DLD1 (cell line): ENCODE measurements at regions not wholly inside any gene's neighbourhood (a gene's known extent, or its start where the extent isn't known, plus 50 kb on each side); places are given as distances from the start of the nearest gene placed in this dataset.
"Not testable (repeated sequence)": the region's sequence is repeated elsewhere in the genome, so short reads cannot be mapped to it uniquely, and the experiment has no call there.

Source experiments
- in situ Hi-C: cut with HindIII; loops from 2 replicates; pipeline ENCODE4 v1.10.0; 2017; ENCODE audit warnings: low sequenced_read_pairs

DNA sequence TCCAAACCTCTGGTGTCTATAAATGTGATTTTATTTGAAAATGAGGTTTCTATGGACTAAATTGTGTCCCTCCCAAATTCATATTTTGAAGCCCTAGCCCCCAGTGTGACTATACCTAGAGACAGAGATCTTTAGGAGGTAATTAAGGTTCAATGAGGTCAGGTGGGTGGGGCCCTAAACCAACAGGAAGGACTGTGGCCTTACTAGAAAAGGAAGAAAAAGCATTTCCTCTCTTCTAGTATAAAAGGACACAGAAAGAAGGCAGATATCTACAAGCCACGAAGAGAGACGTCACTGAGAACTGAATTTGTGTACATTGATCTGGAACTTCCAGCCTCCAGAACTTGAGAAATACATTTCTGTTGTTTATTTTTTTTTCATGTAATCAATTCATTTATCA lies 123.1 kb upstream of the RUNX1 start:
- in situ Hi-C loops, result no loop called here

DNA sequence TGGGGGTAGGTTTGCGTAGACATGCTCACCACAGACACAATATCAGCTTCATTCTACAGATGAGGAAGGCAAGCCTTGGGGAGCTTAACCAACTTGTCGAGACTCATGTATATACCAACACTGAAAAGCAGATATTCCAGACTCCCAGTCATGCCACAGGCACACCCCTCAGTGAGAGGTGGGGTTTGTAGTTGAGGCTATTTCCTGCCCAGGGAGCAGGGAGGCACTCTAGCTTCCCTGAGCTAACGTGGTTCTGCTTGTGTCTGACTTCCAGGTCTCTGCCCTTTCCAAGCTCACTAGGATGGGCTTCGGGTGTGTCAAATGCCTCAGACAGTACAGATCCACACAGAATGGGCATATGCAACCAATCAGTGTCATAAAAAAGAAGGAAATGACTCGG lies 122.3 kb upstream of the RUNX1 start:
- in situ Hi-C loops, result no loop called here

DNA sequence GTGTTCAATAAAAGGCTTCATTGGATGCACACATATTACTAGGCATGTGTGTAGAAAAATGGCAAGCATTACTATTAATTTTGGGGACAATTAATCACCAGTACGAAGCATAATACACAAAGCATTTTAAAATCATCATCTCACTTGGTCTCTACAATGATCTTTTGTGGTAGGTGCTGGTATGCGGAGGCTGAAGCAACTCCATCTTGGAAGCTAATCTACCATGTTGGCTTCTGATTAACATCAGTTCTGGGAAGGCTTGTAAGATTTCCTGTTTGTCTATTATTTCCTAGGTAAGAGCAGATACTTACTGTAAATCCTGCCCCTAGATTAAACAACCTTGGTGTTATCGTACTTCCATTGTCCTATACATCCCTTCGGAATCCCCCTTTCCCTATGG lies 121.7 kb upstream of the RUNX1 start:
- in situ Hi-C loops, result no loop called here

DNA sequence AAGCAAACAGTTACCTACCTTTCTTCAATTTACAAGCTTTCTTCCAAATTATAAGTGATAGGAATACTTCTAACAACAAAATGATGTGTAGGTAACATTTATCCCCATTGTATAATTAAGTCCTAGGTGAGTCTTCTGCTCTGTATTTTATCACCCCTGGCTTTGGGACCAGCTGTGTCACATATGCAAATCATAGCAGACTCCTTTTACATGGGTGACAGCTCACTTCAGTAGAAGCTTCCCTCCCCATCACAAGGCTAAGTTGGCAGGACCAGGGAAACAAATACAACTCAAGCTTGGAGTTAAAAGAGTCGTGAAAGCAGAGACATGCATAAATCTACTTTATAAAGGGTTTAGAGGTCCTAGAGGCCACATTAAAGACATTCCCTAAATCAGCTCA lies 121.1 kb upstream of the RUNX1 start:
- in situ Hi-C loops, result no loop called here

DNA sequence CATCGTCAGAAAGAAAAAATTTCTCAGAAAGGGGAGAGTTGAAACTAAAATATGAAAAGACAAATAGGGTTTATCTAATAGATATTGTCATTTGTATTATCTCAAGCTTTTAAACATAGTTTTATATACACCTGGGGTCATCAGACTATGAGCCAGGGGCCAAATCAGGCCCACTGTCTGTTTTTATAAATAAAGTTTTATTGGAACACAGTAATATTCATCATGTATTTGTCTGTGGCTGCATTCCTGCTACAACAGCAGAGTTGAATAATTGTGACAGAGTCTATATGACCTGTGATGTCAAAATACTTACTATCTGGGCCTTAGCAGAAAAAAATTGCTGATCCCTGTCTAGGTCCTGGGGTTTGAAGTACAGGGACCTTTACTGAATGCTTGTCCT lies 120.5 kb upstream of the RUNX1 start:
- in situ Hi-C loops, result no loop called here

DNA sequence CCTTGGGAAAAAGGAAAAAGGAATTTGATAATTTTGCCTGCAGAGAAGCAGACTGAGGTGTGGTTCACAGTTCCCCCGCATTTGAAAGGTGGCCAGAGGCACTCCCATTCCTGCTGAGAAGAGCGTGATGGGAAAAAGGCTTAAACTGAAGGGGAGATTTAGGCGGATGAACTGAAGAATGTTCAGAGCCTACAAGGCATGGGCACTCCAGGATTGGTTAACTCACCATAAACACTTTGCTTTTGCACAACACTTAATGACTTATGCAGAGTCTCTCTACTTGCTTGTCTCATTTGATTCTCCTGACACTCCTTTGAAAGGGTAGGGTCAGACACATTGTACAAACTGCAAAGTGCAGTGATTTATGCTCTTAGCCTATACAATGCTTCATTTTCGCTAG lies 119.6 kb upstream of the RUNX1 start:
- in situ Hi-C loops, result no loop called here

DNA sequence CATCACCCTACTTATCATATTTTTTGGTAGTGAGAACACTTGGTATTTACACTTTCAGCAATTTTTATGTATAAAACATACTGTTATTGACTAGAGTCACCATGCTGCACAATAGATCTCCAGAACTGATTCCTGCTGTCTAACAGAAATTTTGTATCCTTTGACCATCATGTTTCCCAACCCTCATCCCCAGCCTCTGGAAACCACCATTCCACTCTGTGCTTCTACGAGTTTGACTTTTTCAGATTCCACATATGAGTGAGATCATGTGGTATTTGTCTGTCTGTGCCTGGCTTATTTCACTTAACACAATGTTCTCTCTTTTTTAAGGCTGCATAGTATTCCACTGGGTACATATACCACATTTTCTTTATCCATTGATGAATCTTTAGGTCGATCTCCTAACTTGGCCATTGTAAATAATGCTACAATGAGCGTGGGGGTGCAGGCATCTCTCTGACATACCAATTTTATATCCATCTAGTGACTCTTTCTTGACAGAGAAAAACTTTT lies 115.9 kb upstream of the RUNX1 start:
- in situ Hi-C loops, result no loop called here

DNA sequence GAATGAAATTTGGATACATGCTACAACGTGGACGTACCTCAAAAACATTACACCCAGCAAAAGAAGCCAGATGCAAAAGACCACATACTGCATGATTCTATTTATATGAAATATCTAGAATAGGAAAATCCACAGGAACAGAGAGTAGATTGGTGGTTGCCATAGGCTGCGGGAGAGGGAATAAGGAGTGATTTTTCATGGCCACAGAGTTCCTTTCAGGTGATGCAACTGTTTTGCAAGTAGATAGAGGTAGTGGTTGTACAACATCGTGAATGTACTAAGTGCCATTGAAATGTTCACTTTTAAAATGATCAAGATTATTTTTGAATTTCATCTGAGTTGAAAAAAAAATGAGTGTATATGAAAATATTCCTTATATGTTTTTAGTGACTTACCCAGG lies 115.3 kb upstream of the RUNX1 start:
- in situ Hi-C loops, result no loop called here

DNA sequence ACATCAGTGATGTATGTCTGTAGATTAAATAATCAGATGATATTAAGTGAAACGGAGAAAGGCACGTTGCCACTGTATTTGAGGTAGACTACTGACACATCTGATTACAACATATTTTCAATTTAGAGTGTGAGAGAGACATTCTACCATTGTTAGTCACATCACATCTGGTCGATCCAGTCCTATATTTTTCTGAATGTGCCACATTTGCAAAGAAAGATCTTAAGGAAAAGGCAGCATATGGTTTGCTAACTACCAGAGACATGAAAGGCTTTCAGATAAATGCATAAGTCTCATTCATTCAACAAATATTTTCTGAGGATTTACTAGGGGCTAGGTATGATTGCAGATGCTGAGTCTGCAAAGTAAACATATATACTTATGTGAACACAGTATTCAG lies 114.3 kb upstream of the RUNX1 start:
- in situ Hi-C loops, result no loop called here

DNA sequence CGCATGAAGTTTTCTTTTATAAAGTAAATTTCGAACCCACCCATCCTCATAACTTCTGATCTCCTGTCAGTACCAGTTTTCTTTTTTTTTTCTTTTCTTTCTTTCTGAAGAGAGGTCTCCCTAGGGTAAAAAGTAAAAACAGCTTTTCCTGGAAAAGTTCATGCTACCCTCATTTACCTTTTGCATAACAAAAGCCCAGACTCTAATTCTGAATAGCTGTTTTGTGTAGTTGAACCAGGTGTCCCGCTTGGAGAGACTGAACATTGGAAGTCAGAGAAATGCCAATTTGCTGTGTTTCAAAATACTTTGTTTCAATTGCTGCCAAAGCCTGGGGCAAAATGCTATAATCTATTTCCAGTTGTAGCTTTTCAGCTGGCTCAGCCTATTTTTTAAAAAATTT lies 113.7 kb upstream of the RUNX1 start:
- in situ Hi-C loops, result no loop called here

DNA sequence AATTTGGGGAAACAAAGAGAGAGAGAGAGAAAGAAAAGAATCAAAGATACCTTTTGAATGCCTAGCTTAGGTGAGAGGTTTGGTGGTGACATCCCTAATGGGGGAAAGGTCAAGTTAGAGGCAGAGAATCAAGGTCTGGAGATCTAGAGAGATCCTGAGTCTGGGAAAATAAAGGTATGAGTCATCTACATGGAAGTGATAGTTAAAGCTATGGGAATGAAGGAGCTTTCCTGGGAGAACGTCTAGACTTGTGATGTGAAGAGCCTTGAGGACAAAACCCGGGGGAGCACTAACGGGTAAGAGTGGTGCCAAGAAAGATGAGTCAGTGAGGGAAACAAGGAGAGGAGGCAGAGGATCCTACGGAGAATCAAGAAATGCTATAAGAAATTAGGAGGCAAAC lies 110.8 kb upstream of the RUNX1 start:
- in situ Hi-C loops, result no loop called here

DNA sequence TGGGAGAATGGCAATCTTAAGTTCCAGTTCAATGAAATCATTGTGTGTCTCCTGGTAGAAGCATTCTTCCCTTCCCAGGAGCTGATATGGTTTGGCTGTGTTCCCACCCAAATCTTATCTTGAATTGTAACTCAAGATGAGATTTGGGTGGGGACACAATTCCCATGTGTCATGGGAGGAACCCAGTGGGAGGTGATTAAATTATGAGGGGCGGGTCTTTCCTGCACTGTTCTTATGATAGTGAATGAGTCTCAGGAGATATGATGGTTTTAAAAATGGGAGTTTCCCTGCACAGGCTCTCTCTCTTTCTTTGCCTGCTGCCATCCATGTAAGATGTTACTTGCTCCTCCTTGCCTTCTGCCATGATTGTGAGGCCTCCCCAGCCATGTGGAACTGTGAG lies 108.3 kb upstream of the RUNX1 start:
- in situ Hi-C loops, result not testable (repeated sequence)

DNA sequence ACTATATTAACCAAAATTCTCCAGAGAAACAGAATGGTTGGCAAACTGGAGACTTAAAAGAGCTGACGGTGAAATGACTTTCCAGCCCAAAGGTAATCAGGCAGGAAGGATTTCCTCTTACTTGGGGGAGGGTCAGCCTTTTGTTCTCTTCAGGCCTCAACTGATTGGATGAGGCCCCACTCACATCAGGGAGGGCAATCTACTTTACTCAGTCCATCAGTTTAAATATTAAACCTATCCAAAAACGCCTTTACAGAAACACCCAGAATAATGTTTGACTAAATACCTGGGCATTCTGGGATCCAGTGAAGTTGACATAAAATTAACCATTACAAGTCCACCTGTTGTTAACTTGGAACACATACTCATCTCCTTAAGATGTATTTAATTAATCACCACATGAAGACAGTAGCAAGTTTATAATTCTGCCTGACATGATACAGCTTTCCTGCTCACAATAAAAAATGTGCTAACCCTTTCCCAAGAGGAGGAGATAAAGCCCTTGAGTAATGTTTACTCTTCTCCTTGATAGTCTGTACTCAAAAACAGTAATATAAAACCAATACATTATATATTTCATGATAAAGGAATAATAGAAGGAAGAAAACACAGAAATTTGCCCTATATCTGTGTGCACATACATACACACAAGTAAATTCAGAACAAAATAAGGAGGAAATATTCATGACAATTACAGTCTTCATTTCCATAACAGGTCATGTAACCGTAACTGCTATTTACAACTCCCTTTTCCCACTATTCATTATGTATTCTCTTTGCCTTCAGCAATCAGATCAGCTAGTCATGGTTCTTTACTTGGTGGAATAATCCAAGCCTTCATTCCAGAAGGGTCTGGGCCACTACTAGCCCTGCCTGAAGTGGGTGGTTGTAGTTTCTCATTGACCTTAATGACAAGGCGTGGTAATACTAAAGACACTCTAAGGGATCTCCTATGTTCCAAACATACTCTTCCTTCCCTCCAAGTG lies 107.5 kb upstream of the RUNX1 start:
- in situ Hi-C loops, result no loop called here

DNA sequence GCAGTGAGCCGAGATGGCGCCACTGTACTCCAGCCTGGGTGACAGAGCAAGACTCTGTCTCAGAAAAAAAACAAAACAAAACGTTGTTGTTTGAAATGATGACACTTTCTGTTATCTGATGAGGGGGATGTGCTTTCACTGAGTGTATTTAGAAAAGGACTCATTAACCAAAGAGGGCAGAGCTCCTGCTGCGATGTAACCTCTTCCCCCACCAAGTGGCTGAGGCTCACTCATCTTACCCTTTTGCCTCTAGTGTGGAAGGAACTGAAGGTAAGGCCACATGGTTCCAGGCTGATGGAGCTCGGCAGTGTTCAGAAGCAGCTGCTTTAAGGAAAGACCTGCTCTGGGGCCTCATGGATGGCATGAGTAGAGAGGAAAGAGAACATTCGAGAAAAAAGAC lies 105.7 kb upstream of the RUNX1 start:
- in situ Hi-C loops, result no loop called here

DNA sequence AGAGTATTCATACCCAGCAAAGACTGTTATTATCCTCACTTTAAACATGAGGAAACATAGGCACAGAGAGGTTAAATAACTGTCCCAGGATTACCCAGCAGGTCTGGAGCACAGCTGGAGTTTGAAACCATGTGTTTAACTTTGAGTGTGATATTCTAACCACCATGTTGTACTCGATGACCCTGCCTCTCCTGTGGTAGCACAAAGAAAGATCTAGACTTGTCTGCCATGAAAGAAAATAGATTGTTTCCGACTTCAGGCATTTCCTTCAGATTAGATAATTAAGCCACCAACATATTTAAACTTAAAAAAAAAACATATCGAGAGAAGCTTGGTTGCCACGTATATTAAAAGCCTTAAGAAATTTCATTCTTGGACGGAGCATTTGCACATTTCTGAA lies 104.6 kb upstream of the RUNX1 start:
- in situ Hi-C loops, result no loop called here

DNA sequence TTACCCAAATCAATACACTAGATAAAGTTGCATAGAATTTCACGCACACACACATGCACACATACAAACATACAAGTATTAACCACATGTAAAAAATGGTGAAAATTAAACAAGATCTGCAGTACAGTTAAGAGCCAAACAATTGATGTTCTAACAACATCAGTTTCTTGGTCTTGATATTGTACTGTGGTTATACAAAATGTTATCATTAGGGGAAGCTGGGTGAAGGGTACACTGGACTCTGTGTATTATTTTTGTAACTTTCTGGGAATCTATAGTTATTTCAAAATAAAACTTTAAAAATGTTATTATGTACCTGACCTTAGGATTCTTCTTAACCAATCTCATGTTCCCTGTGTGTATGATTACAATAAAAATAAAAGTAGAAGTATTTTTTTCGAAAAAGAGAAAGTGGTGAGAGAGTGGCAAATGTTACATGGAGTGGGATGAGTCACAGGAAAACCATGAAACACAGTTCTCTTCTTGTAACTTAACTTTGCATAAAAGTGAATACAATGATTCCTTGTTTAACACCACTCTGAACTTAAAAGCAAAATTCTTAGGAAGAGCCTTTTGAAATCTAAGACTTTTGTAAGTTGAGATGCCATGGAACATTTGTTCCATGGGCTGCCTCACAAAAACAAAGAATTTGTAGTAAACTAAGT lies 101.6 kb upstream of the RUNX1 start:
- in situ Hi-C loops, result no loop called here

DNA sequence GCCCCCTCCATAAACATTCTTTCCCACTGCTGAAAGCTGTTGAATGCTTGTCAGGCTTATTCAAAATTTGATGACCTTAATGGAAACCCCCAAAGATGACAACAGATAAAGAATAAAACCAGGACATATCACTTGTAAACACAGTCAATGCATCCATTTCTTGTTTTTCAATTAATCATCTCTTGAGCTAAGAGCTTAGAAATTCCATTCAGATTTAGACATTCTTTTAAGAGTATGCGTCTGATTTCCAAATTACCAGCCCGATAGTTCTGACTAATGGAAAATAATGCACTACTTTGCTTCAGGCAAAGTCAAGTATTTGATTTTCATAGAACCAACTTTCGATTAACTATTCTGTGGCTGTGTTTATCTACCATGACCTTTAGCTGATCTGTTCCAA lies 100.6 kb upstream of the RUNX1 start:
- in situ Hi-C loops, result no loop called here

DNA sequence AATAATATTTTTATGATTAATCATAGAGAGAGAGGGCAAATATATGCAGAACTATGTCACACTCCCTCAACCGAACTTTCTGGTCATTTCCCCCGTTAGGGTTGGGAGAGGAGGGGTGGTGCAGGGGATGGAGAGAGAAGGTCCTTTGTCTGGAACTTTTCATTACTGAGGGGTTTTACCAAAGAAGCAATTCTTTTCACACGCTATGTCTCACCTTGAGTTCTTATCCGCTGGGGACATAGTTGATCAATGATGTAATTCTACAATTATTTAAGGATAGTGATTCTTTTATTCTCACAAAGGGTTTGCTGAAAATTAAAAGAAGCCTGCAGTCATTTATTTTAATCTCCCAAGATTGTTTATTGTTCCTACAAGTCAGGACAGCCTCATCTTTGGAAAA lies 98.3 kb upstream of the RUNX1 start:
- in situ Hi-C loops, result no loop called here

DNA sequence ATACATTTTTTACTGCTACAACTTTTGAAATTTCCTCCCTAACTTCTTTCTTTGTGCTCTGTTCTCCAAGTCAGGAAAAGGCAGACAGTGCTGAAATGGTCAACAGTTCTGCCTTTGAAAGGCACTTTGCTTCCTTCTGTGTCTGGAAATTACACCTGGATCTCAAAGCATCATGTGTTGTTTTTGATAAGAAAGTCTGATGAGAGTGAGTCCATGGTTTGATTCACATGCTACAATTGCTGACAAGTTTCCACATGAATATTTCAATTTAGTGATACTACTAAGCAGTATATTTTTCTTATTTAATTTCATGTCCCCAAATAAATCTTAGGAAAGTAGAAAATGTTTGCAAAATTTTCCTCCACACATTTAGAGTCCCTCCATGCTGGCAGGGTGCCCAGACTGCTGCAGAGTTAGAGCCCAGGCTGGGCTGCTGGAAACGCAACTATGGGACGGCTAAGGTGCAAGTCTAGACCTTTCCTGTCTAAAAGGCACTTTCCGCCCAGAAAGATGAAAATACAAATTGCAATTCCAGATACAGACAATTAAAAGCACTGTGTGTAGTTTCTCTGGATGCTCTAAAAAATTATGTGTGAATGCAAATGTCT lies 96.6 kb upstream of the RUNX1 start:
- in situ Hi-C loops, result no loop called here

DNA sequence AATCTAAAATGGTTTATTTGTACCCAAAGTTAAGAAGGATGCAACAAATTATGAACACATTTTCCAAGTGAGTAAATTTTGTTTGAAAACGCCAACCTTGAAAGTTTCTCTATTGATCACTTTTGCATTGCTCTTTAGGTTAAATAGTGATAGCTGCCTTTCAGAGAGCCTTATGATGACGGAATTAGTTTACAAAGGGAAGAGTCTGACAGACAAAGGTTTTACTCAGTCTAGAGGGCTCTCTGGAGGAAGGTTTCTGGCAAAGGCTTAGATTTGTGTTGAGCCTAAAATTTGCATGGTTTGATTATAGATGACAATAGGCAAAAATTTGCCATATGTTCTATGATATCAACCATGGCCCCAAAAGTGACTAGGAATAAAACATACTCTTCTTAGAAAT lies 95.9 kb upstream of the RUNX1 start:
- in situ Hi-C loops, result no loop called here

DNA sequence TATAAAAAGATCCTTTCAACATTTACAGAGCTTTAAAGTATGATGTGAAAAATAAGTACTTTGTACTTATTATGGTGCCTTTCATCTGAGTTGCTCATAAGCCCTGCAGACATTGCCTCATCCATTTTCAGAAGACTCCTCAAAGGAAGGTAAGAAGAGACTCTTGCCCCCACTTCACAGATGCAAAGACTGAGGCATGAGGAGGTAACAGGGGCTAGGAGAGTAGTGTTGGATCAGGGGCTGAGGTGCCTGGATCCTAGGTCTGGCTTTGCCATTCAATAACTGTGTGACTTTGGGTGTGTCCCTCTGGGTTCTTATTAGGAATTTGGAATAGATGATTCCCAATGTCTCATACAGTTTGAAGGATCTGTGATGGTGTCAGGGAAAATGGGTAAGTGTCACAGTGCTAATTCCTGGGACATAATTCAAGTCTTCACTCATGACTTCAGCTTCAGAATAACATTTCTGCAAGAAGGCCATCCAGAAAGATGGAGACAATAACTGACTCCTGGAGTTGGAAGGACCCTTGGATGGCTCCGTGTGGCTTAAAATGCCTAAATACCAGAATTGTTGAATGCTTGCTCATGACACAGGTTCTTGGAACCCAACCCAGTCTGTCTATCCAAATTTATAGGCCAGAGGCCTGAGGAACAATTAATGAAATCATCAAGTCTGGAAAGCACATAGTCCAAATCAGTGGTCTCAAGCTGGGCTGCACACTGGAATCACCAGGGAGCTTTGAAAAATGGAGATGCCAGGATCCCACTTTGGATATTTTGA lies 93.1 kb upstream of the RUNX1 start:
- in situ Hi-C loops, result no loop called here
